HG02610 (cell line): ENCODE measurements at regions not wholly inside any gene's neighbourhood (a gene's known extent, or its start where the extent isn't known, plus 50 kb on each side); places are given as distances from the start of the nearest gene placed in this dataset.

Experiments used
- ATAC-seq: cut with Tn5 transposase; IDR thresholded peaks from one replicate; pipeline ENCODE4 v1.9.1; 2021; ENCODE audit warnings: mild to moderate bottlenecking, moderate library complexity; ENCODE audit not compliant: unreplicated experiment

DNA sequence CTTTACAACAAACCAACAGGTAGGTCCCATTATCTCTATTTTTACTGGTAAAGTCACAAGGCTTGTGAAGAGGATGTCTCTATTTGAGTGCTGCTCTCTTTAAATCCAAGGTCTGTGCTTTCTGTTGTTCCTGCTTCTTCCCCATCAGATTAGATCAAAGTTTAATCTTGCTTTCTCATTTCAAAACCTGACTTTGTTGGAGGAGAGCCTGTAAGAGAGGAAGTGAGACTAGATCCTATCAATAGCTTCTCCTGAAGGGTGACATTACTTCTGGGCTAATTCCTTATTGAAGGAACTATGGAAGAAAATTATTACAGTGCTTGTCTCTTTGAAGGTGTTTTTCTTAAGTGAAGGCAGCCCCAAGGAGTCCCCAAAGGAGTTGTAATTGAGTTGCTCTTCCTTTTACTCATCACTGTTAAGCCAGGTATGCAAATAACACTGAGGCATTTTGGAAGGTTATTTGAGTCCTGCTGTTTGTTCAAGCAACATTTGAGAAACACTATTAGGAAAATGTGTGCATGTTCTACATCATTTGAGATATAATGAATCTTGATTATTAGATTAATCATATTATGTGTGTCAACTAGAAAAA is 146.2 kb upstream of the MBL2 start:
- ATAC-seq = peak; percentile 60

DNA sequence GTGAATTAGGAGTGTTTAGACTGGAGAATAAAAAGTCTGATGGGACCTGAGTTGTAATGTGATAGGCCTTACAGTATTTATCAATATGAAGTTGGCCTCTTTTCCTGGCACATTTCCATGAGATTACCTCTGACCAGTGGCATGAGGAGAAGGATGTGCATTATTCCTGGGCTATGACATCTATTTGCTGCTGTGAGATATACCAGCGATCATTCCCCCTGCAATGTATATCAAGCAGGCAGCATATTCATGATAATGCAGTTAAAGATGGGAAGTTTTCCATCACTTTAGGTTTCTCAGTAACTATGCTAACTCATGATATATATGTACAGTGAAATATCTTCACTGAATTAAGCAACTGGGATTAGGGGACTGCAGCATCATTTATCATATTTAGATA is 142.8 kb upstream of the MBL2 start:
- ATAC-seq = no peak

DNA sequence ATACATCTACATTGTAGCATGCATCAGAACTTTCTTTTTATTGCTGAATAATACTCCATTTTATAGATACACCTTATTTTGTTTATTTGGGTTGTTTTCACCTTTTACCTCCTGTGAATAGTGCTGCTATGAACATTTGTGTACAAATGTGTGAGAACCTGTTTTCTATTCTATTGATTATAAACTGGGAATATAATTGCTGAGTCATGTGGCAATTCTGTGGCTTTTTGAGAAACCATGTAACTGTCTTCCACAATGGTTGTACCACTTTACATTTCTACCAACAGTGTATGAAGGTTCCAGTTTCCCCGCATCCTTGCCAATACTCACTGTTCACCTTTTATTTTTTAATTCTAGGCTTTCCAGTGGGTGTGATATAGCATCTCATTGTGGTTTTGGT is 138.6 kb upstream of the MBL2 start:
- ATAC-seq = no peak

DNA sequence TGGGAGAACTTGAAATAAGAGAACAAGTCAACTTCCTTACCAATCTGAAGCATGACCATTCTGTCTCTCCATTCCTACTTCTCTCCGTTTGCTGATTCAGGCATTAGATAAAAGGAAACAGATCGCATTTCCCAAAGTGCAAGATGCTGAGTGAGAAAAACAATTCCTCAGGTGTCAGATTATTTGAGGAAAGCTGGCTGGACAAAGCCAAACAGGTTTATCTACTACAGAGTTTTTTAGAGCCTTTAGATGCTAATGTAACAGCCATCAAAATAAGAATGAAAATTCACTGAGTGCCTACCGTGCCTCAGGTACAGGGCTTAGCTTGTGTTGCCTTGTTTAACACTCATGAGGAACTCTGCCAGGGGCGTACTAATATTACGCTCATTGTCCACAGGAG is 135.9 kb upstream of the MBL2 start:
- no peak for ATAC-seq

DNA sequence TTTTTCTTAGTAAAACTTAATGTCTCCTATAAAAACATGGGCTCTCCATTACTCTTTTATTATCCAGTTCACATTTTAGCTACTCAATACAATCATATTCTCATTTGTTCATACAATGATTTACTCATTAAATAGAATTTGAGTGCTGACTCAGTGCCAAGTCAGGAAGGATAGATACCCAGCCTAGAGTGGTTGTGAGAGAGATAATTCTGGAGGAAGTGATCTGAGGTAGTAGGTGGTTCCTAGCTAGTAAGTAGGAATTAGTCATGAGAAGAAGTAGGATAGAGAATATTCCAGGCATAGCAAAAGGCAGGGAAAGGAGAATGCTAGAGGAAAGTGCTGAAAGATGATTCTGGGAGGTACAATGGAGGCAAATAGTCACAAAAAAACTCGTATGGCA is 133.5 kb upstream of the MBL2 start:
- ATAC-seq = no peak

DNA sequence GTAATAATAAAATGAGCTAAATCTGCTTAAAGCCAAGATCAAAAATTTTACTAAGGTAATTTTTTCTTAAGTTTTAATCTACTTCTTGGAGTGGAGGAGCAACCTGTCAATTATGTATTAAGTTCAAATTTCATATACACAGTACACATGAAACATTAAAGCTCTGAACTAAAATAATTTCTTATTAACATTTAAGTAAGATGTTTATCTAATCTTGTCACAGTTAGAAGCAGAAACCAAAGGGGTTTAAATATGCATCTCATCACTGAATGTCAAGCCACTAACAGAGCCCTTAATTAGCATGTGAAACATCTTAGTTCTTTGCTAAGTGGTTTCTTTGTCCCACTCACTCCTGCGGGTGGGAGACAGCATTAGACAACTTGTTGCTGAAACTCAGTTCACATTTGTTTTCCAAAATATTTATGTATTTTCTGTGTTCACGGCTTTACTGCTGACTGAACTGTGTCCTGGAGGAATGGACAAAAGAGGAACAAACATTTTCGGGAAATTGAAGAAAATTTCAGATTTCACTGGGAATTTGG is 130.9 kb upstream of the MBL2 start:
- no peak for ATAC-seq

DNA sequence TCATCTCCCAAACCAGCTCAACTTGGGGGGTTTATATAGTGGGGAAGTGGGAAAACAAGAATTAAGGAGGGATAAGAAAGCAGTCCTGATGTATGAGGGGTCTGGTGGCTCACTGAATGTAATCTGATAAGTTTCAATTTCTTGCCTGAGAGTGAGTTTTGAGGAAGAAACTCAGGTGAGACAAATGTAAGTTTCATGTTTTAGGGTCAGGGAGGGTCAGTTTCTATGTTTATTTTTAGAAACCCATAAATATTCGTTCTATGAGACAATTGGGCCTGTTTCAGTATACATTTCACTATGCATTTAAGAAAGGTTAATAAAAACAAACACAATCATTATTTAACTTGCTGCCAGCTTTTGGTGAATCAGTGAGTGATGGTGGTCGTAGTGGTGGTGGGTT is 128.0 kb upstream of the MBL2 start:
- ATAC-seq = peak; percentile 45

DNA sequence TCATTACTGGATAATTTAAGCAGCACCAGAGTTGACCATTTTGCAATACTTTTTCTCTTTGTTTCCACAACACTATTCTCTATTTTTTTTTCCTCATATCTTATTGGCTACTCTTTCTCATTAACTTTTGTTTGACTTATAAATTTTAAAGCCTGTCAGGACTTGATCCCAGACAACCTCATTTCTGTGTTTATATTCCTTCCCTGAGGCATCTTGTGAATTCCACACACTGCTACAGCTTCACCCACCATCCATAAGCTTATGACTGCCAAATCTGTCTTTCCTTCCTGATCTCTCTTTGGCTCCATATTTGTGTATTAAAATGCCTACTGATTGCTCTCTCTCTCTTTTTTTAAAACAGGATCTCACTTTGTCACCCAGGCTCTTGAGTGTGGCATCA is 124.6 kb upstream of the MBL2 start:
- no peak for ATAC-seq

DNA sequence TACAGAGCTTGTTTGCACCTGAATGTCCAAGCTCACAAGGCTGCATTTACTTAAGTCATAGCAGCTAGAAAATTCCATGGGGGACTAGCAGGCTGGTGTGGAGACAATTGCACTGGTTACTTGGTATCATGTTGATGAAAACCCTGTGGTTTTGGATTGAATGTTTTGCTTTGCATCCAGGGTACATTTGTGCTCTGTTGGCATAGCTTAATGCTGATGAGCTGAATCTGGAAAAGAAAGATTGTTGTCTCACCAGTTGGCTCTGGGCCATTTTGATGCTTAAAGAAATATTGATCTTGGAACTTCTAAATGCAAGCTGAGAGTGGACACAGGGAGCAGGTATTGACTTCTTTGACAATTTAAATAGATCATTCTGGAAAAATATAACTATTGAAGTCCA is 122.5 kb upstream of the MBL2 start:
- no peak for ATAC-seq

DNA sequence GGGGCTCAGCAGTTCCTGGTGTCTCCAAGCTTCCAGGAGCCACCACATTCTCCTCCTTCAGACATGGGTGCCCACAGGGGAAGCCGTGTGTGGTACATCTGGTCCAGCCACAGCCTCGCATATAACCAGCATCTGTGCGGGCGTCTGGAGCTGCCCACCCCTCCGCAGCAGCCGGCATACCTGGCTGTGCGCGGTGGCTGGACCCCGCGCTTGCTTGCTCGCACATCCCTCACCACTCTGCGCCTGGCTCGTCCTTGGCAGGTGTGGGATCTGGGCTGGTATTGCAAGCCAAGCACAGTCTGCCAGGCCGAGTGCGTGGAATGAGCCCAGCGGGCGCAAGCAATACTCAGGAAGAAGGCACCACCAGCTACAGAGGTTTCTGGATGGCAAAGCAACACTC is 117.7 kb upstream of the MBL2 start:
- no peak for ATAC-seq

DNA sequence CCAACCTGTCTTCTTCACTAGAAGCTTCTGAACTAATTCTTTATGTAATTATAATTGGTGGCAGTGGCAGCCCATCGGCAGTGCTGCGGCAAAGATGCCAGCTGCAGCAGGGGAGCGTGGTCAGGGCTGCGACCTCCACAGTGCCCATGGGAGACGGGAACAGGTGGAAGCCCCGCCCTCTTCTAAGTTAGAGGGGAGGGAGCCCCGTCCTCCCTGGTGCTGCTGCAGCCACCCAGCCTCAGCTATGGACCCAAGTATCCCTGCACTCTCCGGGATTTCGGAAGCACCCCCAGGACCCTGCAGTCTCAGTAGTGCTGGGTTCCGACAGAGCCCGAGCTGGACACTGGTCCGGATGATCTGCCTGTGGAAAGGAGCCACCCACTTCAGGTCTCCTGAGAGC is 117.0 kb upstream of the MBL2 start:
- no peak for ATAC-seq

DNA sequence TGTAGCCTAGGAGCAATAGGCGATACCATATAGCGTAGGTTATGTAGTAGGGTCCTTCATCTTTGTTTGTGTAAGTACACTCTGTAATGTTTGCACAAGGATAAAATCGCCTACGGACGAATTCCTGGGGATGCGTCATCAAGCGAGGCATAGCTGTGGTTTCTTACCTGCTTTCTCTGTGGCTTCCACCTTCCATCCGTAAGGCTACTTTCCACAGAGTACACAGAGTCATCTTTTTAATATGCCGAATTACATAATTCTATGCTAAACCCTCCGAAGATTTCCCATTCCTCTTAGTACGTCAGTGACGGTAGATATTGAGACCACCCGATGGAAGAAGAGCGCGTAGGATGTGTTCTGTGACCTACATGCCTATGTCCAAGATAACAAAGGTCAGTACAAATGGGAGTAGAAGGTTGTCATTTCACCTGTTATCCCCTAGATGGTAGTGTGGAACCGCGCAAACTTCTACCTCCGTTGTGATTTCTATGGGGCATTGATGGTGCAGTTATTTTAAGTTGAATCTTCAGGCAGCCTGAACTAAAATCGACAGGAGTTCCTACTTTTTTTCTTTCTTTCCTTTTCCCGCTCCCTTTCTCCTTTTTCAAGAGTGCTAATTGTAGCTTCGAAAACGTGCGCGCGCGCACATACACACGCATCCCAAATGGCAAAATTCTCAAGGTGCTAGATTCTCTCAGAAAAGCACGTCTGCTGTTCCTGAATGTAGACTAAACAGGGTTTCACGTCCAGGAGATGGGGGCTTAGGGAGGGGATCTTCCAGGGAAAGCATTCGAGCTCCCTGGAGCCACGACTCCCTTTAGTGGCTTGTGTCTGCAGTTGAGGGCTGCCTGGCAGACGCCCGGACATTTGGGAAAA is 111.7 kb upstream of the MBL2 start:
- peak; percentile 97 for ATAC-seq

DNA sequence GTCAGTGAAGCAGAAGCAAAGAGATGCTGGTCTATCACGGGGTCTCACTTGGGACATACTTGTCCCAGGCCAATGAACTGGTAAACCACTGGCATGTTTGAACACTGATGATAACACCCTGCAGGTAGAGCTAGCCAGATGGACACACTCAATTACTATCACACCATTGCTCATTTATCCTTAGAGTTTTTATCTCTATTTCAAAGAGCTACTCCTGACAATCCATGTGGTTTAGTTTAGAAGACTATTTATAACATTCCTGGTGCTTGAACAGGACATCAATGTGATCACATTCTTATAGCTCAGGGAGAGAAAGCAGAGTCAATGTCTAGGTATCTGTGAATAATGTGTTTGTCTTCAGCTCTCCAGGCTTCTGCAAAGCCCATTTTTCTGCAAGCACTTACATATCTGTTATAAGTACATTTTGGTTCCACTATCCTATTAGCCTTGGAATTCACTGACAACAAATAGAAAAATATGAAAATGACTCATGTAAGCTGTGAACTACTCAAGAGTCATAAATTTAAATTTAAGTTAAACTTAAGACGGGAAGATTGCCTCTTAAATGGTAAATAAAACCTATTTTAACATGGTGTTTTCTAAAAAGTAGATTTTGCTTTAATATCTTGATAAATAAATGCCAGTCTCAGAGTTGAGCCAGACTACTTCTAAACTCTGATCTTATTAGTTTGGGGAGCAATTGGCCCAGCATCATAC is 106.7 kb upstream of the MBL2 start:
- no peak for ATAC-seq

DNA sequence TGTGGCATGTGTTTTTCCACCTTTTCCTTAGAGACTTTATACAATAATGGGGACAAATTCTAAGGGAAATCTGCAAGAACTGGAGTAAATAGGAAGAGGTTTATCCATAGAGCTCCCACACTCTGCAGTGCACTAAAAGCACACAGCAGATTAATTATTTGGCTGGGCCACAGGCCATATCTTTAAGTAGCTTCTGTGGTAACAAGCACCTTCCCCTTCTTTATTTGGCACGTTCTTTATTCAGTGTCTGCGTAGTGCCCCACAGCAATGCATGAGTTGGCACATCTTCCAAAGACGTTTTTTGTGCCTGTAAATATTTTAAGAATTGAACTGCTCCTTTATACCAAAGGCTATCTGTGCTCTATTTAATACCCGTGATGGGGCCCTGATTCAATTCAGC is 104.9 kb upstream of the MBL2 start:
- ATAC-seq = no peak

DNA sequence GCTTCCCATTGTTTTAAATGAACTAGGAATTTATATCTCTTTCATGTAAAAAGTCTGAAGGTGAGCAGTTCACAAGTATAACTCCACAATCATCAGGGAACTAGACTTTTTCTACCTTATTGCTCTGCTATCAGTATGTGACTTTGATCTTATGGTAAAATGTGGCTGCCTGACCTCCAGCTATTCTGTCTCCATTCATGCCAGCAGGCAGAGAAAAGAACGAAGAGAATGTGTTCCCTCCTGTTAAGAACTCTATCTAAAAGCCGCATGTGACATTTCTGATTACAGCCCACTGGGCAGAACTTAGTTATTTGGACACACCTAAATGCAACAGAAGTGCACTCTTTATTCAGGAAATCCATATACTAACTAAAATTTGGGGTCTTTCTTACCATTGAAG is 102.8 kb upstream of the MBL2 start:
- ATAC-seq = no peak

DNA sequence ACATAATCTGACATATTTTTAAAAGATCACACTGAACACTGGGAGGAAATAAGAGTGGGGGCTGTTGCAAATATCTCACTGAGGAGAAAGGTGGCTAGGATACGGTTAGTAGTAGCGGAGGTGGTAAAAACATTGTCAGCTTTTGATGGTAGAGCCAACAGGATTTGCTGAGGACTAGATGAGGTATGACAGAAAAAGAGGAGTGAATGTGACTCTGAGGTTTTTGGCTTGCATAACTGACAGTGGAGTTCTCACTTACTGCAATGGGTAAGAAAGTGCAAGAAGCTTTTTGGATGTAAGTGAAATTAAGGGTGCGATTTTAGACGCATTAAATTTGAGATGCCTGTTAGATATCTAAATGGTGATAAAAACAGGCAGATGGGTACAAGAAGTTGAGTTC is 102.0 kb upstream of the MBL2 start:
- ATAC-seq = no peak

DNA sequence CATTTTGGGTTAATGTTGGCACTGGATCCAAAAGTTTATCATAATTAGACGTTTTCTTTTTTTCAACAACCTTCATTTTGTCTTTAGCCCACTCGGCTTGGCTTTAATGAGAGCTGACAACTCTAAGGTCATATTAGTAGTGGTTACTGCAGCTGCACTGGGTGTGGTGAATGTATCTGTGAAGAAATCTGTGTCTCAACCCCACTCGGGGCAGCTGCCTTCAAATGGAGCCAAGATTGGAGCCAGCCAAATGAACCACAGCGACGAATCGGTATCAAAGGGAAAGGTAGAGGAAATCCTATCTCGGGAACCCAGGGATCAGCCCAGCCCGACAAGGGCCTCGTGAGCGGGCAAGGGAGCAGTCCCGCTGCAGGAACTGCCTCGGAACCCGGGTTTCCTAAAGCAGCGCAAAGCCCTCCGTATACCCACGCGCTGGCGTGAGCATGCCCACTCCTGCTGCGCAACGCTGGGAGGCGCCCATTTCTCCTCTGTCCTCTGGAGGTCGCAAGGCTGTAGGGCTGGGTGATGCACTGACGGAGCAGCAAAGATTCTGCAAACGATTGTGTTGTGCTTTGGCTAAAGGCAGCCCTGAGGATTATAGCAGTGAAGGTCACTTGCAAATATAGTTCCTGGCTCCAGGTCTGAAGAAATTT is 98.7 kb upstream of the MBL2 start:
- ATAC-seq = no peak

DNA sequence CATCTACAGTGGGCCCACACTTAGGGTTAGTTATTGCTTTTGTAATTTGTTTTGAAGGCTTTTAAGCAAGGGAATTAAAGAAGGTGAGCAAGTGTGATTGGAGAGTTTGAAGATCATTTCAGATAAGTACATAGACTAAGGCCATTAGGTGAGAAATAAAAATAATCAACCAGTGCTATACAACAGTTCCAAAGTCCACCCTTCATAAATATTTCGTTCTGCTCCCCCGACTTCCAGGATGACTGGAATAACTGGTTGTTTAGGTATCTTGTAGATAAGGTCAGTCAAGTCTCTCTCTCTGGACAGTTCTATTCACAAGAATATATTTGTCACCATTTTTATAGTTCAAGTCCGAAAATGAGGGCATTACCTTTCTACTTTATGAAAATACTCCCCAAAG is 98.0 kb upstream of the MBL2 start:
- ATAC-seq = no peak

DNA sequence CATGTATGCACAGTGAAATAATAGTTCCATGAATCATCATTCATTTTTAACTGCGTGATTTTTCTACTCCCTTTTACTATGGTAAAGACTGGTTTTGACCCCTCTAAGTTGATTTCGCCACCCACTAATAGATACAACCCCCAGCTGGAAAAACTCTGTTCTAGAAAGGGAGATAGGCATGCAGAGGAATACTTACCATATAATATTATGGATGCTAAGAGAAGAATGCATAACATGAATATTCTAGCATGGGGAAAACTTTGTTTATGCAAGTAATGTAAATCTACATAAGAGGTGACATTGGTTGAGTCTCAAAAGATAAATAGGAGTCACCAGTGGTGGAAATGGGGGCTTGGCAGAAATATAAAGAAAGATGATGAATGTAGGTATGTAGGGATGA is 97.3 kb upstream of the MBL2 start:
- ATAC-seq = no peak

DNA sequence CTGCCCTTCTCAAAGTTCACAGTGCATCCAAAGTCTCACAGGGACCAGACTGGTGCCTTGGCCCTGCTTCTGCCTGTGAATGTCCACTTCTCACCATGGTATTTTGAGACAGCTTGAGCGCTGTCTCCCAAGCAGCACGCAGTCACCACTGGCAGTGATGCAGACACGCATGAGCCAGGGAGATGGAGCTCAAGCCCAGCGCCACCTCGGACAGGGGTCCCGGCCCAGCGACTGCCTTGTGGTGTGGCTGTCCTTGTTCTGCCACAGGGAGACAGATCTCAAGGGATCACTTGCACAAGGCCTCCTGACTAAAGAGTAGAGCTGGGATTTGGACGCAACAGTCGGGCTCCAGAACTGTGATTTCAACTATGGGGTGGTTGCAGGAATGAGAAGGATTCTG is 92.6 kb upstream of the MBL2 start:
- no peak for ATAC-seq
